IMR-90 (cell line): ENCODE measurements at regions not wholly inside any gene's neighbourhood (a gene's known extent, or its start where the extent isn't known, plus 50 kb on each side); places are given as distances from the start of the nearest gene placed in this dataset.

Experiments used
- BHLHE40 ChIP-seq: fragments of 150-350 bp; IDR thresholded peaks from 2 replicates; pipeline ENCODE4 v1.6.1; 2016; ENCODE audit warnings: mild to moderate bottlenecking, low read depth, low read length
- CEBPB ChIP-seq: IDR thresholded peaks from 2 replicates; pipeline ENCODE4 v1.6.1; 2012; ENCODE audit warnings: low read depth, low read length, improper control_type of control experiment
- CHD1 ChIP-seq: IDR thresholded peaks from 2 replicates; pipeline ENCODE4 v1.6.1; 2012; ENCODE audit warnings: low read depth, low read length, improper control_type of control experiment
- MXI1 ChIP-seq: IDR thresholded peaks from 2 replicates; pipeline ENCODE4 v1.6.1; 2012; ENCODE audit warnings: low read depth, mild to moderate bottlenecking, low read length, moderate library complexity, borderline replicate concordance
- POLR2A ChIP-seq: IDR thresholded peaks from 2 replicates; pipeline ENCODE4 v1.6.1; 2012; ENCODE audit warnings: mild to moderate bottlenecking, low read depth, low read length
- RAD21 ChIP-seq: IDR thresholded peaks from 2 replicates; pipeline ENCODE4 v1.6.1; 2012; ENCODE audit warnings: low read length, improper control_type of control experiment
- SMC3 ChIP-seq: fragments of 150-350 bp; IDR thresholded peaks from 2 replicates; pipeline ENCODE4 v1.6.1; 2016; ENCODE audit warnings: low read depth, mild to moderate bottlenecking, antibody characterized with exemption, low read length, moderate library complexity
- TF ChIP-seq, protein P1 (sequence below): conservative IDR thresholded peaks from 2 replicates; pipeline ENCODE4 v1.5.1; 2012; ENCODE audit warnings: mild to moderate bottlenecking, low read depth, low read length, improper control_type of control experiment
- TF ChIP-seq, protein P2 (sequence below): fragments of 150-350 bp; IDR thresholded peaks from 2 replicates; pipeline ENCODE4 v1.6.1; 2016; ENCODE audit warnings: low read depth, mild to moderate bottlenecking, low read length, moderate library complexity, borderline replicate concordance

DNA sequence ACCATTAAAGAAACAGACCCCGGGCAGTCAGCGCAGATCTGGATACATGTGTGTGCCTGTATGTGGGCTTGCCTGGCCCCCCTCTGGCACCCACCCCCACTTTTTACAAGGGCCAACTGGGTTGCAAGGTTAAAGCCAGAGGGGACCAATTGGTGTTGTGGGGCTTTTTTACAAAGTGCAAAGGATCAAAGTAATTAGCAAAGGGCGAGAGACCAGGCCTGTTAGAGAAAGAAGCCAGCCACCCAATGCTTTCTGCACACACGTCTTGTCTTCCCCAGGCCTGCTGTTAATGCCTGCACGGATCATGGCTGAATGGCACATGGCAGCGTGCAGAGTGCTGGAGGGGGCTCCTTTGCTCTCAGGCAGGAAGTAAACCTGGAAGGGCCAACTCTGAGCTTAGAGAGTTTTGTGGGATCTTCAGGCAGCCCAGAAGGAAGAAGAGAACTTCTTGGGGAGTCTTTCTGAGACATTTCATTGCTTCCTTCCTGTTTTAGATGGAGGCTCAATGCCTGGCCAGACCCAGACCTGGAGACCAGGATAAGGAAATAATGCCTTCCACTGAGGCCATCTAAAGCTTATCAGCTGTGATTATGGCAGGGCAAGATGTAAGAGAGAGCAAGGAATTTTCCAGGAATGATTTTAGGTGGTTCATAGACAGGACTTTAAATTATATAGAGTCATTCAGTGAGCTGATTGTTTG is 523.4 kb upstream of the TBX3 start:
- TF ChIP-seq, protein P1, sequence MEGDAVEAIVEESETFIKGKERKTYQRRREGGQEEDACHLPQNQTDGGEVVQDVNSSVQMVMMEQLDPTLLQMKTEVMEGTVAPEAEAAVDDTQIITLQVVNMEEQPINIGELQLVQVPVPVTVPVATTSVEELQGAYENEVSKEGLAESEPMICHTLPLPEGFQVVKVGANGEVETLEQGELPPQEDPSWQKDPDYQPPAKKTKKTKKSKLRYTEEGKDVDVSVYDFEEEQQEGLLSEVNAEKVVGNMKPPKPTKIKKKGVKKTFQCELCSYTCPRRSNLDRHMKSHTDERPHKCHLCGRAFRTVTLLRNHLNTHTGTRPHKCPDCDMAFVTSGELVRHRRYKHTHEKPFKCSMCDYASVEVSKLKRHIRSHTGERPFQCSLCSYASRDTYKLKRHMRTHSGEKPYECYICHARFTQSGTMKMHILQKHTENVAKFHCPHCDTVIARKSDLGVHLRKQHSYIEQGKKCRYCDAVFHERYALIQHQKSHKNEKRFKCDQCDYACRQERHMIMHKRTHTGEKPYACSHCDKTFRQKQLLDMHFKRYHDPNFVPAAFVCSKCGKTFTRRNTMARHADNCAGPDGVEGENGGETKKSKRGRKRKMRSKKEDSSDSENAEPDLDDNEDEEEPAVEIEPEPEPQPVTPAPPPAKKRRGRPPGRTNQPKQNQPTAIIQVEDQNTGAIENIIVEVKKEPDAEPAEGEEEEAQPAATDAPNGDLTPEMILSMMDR: no peak
- TF ChIP-seq POLR2A: no peak
- no peak for TF ChIP-seq SMC3
- no peak for TF ChIP-seq CEBPB
- TF ChIP-seq, protein P2, sequence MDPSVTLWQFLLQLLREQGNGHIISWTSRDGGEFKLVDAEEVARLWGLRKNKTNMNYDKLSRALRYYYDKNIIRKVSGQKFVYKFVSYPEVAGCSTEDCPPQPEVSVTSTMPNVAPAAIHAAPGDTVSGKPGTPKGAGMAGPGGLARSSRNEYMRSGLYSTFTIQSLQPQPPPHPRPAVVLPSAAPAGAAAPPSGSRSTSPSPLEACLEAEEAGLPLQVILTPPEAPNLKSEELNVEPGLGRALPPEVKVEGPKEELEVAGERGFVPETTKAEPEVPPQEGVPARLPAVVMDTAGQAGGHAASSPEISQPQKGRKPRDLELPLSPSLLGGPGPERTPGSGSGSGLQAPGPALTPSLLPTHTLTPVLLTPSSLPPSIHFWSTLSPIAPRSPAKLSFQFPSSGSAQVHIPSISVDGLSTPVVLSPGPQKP: no peak
- TF ChIP-seq RAD21: no peak
- no peak for TF ChIP-seq MXI1
- no peak for TF ChIP-seq BHLHE40
- TF ChIP-seq CHD1: no peak
